HEK293 (cell line): ENCODE measurements at regions not wholly inside any gene's neighbourhood (a gene's known extent, or its start where the extent isn't known, plus 50 kb on each side); places are given as distances from the start of the nearest gene placed in this dataset.
A peak's percentile ranks its signal among the peaks of the same experiment; 100 is the strongest.

ENCODE experiments used
- CTCF ChIA-PET: fragments of 350-600 bp; formaldehyde crosslinking; extraction: SDS; loops from one replicate; lab custom pipeline; 2021; ENCODE audit warnings: antibody characterized with exemption; lab: Yijun Ruan, JAX
- POLR2A ChIA-PET: fragments of 300-600 bp; formaldehyde crosslinking; extraction: SDS; loops from one replicate; lab custom pipeline; 2020; ENCODE audit warnings: antibody characterized with exemption, inconsistent platforms; lab: Yijun Ruan, JAX
- H3K27ac ChIP-seq: fragments of 200-500 bp; sonication (Bioruptor generic); 2 replicates; pipeline ENCODE4 v1.5.1; 2014; ENCODE audit warnings: low read depth, low read length, control low read depth, inconsistent platforms; ENCODE audit errors: extremely low read depth
- H3K36me3 ChIP-seq, 2 experiments: fragments of 200-500 bp in 1 of 2; sonication (Bioruptor generic) in 1 of 2; 1 replicate in 1 of 2; 2 replicates in 1 of 2; pipeline ENCODE4 v1.5.1; 2014 to 2017; ENCODE audit warnings: inconsistent platforms in 2 of 2, low read length in 2 of 2; ENCODE audit not compliant: control insufficient read depth in 2 of 2, insufficient read depth in 1 of 2
- H3K4me1 ChIP-seq: fragments of 200-500 bp; sonication (Bioruptor generic); 2 replicates; pipeline ENCODE4 v1.5.1; 2014; ENCODE audit warnings: mild to moderate bottlenecking, low read length, inconsistent platforms; ENCODE audit not compliant: control insufficient read depth, insufficient read depth
- H3K4me3 ChIP-seq: 2 replicates; pipeline ENCODE4 v1.5.1; 2011; ENCODE audit warnings: low read depth, mild to moderate bottlenecking, control low read depth, low read length, moderate library complexity
- H3K9me3 ChIP-seq: fragments of 200-500 bp; sonication (Bioruptor generic); 2 replicates; pipeline ENCODE4 v1.5.1; 2014; ENCODE audit warnings: low read depth, low read length, inconsistent platforms; ENCODE audit not compliant: control insufficient read depth, insufficient read depth
- KLF9 ChIP-seq: fragments of 450-650 bp; formaldehyde crosslinking; IDR thresholded peaks from 2 replicates; pipeline ENCODE4 v1.5.1; 2016; ENCODE audit warnings: missing biosample characterization, missing genetic modification characterization, low read depth
- YY1 ChIP-seq: fragments of 450-650 bp; formaldehyde crosslinking; IDR thresholded peaks from 2 replicates; pipeline ENCODE4 v1.5.1; 2018; ENCODE audit warnings: missing biosample characterization, missing genetic modification characterization
- ZBTB1 ChIP-seq: fragments of 450-650 bp; formaldehyde crosslinking; IDR thresholded peaks from 2 replicates; pipeline ENCODE4 v1.5.1; 2016; ENCODE audit warnings: missing biosample characterization, missing genetic modification characterization
- ZBTB17 ChIP-seq: fragments of 450-650 bp; formaldehyde crosslinking; IDR thresholded peaks from 2 replicates; pipeline ENCODE4 v1.5.1; 2016; ENCODE audit warnings: missing biosample characterization, missing genetic modification characterization
- ZFP37 ChIP-seq: fragments of 450-650 bp; formaldehyde crosslinking; IDR thresholded peaks from 2 replicates; pipeline ENCODE4 v1.5.1; 2016; ENCODE audit warnings: missing biosample characterization, missing genetic modification characterization
- ZNF121 ChIP-seq: fragments of 450-650 bp; formaldehyde crosslinking; IDR thresholded peaks from 2 replicates; pipeline ENCODE4 v1.5.1; 2016; ENCODE audit warnings: missing biosample characterization, missing genetic modification characterization
- ZNF132 ChIP-seq: fragments of 450-650 bp; formaldehyde crosslinking; IDR thresholded peaks from 2 replicates; pipeline ENCODE4 v1.5.1; 2017; ENCODE audit warnings: missing biosample characterization, missing genetic modification characterization, borderline replicate concordance
- ZNF239 ChIP-seq: fragments of 450-650 bp; formaldehyde crosslinking; IDR thresholded peaks from 2 replicates; pipeline ENCODE4 v1.5.1; 2016; ENCODE audit warnings: missing biosample characterization, missing genetic modification characterization
- ZNF350 ChIP-seq: fragments of 450-650 bp; formaldehyde crosslinking; IDR thresholded peaks from 2 replicates; pipeline ENCODE4 v1.5.0; 2017; ENCODE audit warnings: missing biosample characterization, mild to moderate bottlenecking, missing genetic modification characterization
- ZNF48 ChIP-seq: fragments of 450-650 bp; formaldehyde crosslinking; IDR thresholded peaks from 2 replicates; pipeline ENCODE4 v1.5.1; 2016; ENCODE audit warnings: missing biosample characterization, missing genetic modification characterization
- ZNF530 ChIP-seq: fragments of 450-650 bp; formaldehyde crosslinking; IDR thresholded peaks from 2 replicates; pipeline ENCODE4 v1.5.1; 2016; ENCODE audit warnings: low read depth, missing biosample characterization, missing genetic modification characterization
- ZNF560 ChIP-seq: fragments of 450-650 bp; formaldehyde crosslinking; IDR thresholded peaks from 2 replicates; pipeline ENCODE4 v1.5.1; 2017; ENCODE audit warnings: missing biosample characterization, missing genetic modification characterization, borderline replicate concordance
- ZNF596 ChIP-seq: fragments of 450-650 bp; IDR thresholded peaks from 2 replicates; pipeline ENCODE4 v1.5.0; 2018; ENCODE audit warnings: missing biosample characterization, mild to moderate bottlenecking, missing genetic modification characterization, moderate library complexity
- ZNF623 ChIP-seq: fragments of 450-650 bp; formaldehyde crosslinking; IDR thresholded peaks from 2 replicates; pipeline ENCODE4 v1.5.1; 2016; ENCODE audit warnings: missing biosample characterization, missing genetic modification characterization
- TF ChIP-seq, protein P1 (sequence below): fragments of 450-650 bp; formaldehyde crosslinking; IDR thresholded peaks from 2 replicates; pipeline ENCODE4 v1.5.1; 2016; ENCODE audit warnings: missing biosample characterization, missing genetic modification characterization
- TF ChIP-seq, protein P2 (sequence below): fragments of 450-650 bp; formaldehyde crosslinking; IDR thresholded peaks from 2 replicates; pipeline ENCODE4 v1.5.1; 2017; ENCODE audit warnings: missing biosample characterization, mild to moderate bottlenecking, missing genetic modification characterization, moderate library complexity

DNA sequence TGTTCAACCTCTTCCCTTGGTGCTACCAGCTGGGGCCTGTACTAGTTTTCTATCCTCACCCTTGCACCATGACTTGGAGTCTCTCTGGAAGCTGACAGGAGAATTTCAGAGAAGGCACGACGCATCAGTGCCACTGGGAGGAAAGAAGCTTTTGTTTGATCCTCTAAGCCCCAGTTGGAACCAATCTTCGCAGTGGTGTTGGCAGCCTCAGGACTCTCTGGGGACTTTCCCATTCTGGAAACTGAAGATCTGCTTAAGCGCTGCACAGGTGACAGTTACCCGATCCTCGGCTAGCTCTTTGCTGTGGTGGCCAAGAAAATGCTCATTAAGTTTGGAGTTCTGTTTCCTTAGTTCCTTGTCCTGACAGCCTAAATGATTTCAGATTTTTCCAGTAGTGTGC lies 222.3 kb downstream of the RHOU start (continued):
- TF ChIP-seq ZNF350 (tag by site-specific recombination) (no peak), ZNF596 (tag by site-specific recombination) (no peak), ZFP37 (tag by site-specific recombination) (no peak), ZNF132 (tag by site-specific recombination) (no peak), ZBTB17 (no peak)

DNA sequence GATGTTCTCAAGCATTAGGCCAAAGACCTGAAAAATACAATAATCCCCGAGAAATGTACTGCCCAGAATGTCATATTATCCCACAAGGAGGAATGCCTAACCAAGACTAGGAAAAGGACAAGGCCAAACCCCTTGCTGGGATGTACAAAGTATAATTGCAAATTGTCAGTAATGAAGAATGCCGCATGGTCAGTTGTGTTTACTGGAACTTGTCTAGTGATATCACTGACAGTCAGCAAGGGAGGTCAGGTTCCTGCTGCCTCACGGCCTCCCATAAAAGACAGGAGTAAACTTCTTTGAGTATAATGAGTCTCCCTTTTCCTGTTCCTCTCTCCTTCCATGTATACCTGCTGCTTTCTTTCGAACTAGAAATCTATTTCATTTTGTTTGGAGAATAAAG lies 222.8 kb downstream of the RHOU start:
- POLR2A ChIA-PET = no interaction called here

DNA sequence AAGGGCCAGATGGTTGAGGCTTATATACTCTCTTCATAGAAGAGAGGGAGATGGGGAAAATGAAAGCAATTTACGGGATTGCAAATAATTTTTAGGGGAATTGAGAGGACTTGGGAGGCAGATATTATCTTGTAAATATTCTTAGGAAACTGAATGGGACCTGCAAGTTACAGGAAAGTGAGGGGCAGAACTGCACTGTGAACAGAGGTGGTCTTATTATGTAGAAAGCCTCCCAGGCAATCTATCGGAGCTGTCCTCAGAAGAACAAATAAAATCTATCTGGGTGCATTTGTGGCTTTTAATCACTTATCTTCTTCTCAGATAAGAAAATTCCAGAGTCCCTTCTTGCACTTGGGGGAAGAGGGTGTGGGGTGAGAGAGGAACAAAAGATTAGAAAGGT lies 223.5 kb downstream of the RHOU start:
- Histone ChIP-seq H3K9me3 (no peaks in the 10 kb centered on the region), H3K36me3 (no peaks in the 10 kb centered on the region), H3K4me1 (peaks cover under 1% of the 10 kb centered on the region; the same call in 1 of the 2 replicates), H3K4me3 (no peak overlapping the region), H3K27ac (no peak overlapping the region)
- ChIA-PET POLR2A (no interaction called here), CTCF (interaction anchor here (0.7 kb wide), 1 partner anchor 11 kb away, joined by 5 read pairs; no protein-coding TSS in a partner anchor)
- TF ChIP-seq ZNF350 (tag by site-specific recombination) = no peak
- TF ChIP-seq ZNF530 = peak; percentile 91

More for the DNA sequence above, 222.8 kb downstream of the RHOU start:
- CTCF ChIA-PET = interaction anchor here (0.7 to 1.2 kb wide), 2 partner anchors 21 to 172 kb away, joined by 3 to 4 read pairs; no protein-coding TSS in a partner anchor
- Histone ChIP-seq H3K4me1 (no peaks in the 10 kb centered on the region), H3K36me3 (no peaks in the 10 kb centered on the region), H3K4me3 (no peak overlapping the region), H3K27ac (no peak overlapping the region), H3K9me3 (no peaks in the 10 kb centered on the region)
- TF ChIP-seq, protein P1, sequence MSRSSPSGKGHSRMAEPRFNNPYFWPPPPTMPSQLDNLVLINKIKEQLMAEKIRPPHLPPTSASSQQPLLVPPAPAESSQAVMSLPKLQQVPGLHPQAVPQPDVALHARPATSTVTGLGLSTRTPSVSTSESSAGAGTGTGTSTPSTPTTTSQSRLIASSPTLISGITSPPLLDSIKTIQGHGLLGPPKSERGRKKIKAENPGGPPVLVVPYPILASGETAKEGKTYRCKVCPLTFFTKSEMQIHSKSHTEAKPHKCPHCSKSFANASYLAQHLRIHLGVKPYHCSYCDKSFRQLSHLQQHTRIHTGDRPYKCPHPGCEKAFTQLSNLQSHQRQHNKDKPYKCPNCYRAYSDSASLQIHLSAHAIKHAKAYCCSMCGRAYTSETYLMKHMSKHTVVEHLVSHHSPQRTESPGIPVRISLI (tag by site-specific recombination) = no peak
- TF ChIP-seq ZNF623 = no peak
- TF ChIP-seq YY1 (tag by site-specific recombination) = no peak
- no peak for TF ChIP-seq ZNF560 (tag by site-specific recombination)
- no peak for TF ChIP-seq ZBTB1 (tag by site-specific recombination)
- no peak for TF ChIP-seq ZNF239 (tag by site-specific recombination)
- no peak for TF ChIP-seq ZNF121 (tag by site-specific recombination)
- TF ChIP-seq ZNF48 = no peak

DNA sequence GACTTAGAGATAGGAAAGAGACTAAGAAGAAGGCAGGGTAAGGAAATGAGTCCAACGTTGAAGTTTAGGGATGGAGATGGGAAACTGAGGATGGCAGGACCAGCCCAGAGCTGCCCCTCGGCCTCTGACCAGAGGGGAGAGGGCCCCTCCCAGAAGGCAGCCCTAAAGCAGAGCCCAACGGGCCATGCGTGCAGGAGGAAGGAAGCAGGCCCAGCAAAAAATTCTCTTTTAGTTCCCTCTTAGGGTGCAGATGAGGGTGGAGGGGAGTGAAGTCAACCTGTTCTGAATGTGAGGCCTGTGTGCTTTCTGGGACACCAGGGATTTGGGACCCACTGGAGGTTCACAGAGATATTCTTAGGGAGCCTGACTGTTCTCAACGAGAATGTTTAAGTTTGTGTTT lies 225.4 kb downstream of the RHOU start:
- CTCF ChIA-PET = no interaction called here
- Histone ChIP-seq H3K4me3 (no peak overlapping the region), H3K36me3 (no peaks in the 10 kb centered on the region), H3K9me3 (no peaks in the 10 kb centered on the region), H3K27ac (no peak overlapping the region), H3K4me1 (peaks cover 8% of the 10 kb centered on the region)
- TF ChIP-seq, protein P2, sequence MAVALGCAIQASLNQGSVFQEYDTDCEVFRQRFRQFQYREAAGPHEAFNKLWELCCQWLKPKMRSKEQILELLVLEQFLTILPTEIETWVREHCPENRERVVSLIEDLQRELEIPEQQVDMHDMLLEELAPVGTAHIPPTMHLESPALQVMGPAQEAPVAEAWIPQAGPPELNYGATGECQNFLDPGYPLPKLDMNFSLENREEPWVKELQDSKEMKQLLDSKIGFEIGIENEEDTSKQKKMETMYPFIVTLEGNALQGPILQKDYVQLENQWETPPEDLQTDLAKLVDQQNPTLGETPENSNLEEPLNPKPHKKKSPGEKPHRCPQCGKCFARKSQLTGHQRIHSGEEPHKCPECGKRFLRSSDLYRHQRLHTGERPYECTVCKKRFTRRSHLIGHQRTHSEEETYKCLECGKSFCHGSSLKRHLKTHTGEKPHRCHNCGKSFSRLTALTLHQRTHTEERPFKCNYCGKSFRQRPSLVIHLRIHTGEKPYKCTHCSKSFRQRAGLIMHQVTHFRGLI (tag by site-specific recombination) = peak; percentile 52; the same call in 1 of the 2 replicates
- no peak for TF ChIP-seq KLF9 (tag by site-specific recombination)
- POLR2A ChIA-PET = no interaction called here
